Putamen (tissue), 1 donor: ENCODE measurements at regions not wholly inside any gene's neighbourhood (a gene's known extent, or its start where the extent isn't known, plus 50 kb on each side); places are given as distances from the start of the nearest gene placed in this dataset.

Experiments
- DNase-seq: peaks from one replicate; pipeline ENCODE4 v3.0.0-alpha.2; 2016; ENCODE audit warnings: low spot score

DNA sequence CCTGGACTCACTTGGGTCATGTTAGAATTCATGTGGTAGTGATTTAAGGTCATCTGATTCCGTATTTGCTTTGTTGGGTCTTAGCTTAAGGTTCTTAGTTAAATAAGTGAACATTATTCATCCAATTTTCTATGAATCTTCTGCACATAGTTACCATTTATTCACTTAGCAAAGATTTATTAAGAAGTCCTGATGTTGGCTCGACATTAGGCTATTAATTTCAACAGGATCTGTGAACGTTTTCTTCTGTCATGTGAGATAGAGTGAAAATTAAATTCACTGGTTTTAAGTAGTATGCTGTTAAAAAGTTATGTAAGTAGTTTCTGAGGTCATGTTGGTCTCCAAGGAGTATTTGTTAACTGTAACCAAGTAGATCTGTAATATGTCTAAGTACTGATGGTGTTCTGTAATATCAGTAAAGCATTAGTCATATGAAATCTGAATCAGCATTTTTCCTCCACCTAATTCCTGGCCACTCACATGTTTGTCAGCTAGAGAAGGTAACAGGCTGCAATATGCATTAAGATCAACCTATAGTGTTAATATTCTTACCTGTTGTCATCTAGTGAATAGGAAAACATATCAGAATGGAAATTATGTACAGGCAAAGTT lies 155.6 kb downstream of the PCDH7 start:
- DNase-seq, result no peak

DNA sequence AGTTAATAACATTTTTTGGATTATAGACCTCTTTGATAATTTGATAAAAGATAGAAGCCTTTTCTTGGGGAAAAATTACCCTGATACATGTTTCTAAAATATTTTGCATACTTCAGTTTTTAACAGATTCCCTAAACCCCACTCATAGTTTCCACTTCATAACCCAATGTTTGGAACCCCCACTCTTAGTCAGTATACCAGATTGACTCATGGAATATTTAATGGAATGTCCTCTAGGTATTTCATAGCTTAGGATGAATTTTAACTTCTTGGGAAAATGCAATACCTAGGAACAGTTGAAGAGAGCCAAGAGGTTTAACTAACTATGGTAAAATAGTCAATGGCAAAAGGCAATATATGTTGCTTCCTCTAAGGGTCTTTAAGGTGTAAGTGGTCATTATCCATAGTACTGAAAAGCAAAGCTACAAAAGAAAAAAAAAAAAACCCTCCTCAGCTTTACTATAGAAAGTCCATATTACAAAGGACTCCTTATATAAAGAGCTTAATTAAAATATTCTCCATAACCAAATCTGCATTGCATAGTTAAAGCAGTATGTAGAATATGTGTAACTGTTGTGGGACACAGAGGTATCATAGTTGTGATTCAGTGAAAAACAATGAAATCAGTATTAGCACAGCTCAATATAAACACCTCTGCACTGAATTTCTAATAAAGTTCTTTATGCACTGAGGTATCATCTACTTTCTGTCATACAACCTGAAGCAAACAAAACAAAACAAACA lies 159.9 kb downstream of the PCDH7 start:
- DNase-seq, result no peak

GRCh38 chr4:30881985-30882384 lies 161.8 kb downstream of the PCDH7 start:
- DNase-seq, result no peak

DNA sequence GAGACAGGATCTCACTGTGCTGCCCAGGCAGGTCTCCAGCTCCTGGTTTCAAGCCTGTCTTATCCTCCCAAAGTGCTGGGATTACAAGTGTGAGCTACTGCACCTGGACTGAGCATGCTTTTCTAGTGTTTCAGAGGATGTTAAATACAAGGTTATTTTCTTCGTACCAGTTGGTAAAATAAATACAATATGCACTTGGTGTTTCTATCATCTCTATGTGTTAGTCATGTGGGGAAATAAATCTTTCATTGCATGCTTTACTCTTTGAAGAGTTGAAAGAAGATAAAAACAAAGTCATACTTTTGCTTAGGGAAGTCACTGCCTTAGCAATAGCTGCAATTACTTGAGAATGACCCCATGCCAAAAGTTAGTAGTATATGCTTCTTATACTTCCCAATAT lies 162.3 kb downstream of the PCDH7 start:
- DNase-seq, result no peak

GRCh38 chr4:30882995-30883675 lies 163.0 kb downstream of the PCDH7 start:
- no peak for DNase-seq

- DNase-seq, result no peak
Measured at GRCh38 chr4:30901461-30902451, 181.6 kb downstream of the PCDH7 start.

GRCh38 chr4:30903502-30904214 lies 183.5 kb downstream of the PCDH7 start:
- DNase-seq, result no peak

DNA sequence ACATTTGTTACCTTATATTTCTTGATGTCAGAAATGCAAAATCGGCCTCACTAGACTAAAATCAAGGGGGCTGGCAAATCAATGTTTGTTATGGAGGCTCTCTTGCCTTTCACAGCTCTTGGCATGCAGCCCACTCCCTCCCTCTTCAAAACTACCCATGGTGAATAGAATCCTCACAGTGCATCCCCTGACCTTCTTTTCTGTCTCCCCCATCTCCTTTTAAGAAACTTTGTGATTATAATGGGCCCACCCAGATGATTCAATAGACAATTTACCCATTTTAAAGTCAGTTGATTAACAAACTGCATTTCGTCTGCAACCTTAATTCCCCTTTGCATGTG lies 184.0 kb downstream of the PCDH7 start:
- no peak for DNase-seq

DNA sequence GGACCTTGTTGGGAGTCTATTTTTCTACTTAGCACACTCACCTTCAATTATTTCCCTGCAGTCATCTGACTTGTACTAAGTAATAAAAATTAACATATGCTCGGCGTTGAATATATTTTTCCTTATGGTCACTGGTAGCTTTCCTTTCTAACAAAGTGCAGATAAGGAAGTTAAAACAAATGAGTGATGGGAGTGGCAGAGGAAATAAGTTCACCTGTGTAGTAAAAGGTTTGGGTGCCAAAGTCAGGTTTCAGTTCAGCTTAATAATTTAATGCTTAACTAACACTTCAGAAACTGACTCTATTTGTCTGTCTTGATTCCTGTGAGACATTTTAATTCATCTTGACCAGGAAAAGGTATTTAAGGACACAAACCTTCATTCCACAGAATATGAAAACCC lies 184.4 kb downstream of the PCDH7 start:
- no peak for DNase-seq

- no peak for DNase-seq
Measured at GRCh38 chr4:30912098-30912714, 192.0 kb downstream of the PCDH7 start.

GRCh38 chr4:30916337-30917274 lies 196.4 kb downstream of the PCDH7 start:
- DNase-seq, result no peak

DNA sequence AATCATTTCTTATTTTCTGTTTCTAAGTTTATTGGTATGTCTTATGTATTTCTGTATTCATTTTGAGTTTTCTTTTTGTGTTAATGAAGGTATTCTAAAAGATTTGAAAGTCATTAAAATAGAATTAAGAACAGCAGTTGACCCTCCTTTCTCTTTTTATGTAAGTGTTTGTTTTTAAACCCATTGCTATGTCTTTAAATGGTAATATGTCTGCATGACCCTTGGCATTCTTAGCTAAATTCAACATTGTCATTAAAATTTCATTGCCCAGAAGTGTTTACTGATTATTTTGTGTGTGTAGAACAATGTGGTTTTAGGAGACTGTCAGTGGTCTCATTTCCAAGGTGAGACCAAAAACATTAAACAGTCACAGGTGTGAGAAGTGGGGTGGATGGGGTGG lies 197.8 kb downstream of the PCDH7 start:
- no peak for DNase-seq

DNA sequence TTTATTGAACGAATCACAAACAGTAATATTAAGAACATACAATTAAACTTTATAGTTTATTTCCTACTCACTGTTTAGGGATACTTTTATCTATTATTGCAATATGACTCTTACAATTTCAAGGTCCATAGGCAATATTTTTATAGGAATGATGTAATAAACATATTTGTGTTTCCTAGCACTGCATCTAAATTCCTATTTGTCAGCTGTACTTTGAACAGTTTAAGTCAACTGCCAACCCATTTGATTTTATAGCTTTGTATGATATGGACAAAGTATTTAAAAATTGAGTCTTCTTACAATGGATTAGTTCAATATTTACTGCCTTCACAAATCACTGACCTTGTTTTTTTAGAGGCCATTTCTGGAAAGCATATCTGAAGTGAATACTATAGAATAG lies 199.3 kb downstream of the PCDH7 start:
- DNase-seq, result no peak

DNA sequence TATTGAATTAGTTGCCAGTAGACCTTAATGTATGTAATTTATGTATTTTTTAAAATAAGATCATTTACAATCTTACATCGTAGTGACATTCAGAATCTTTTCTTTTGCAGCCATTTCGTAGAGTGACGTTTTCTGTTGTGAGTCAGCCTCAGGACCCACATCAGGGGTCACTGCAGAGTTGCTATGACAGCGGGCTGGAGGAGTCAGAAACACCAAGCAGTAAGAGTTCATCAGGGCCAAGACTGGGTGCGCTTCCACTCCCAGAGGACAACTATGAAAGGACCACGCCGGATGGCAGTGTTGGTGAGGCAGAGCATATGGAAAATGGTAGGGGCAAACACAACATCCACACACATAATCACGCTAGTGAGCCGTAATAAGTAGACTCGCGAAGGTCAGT lies 199.9 kb downstream of the PCDH7 start:
- no peak for DNase-seq

GRCh38 chr4:30922625-30923024 lies 202.5 kb downstream of the PCDH7 start:
- DNase-seq, result no peak

- no peak for DNase-seq
Measured at GRCh38 chr4:30924495-30924894, 204.3 kb downstream of the PCDH7 start.

GRCh38 chr4:30929649-30930048 lies 209.5 kb downstream of the PCDH7 start:
- no peak for DNase-seq

GRCh38 chr4:30930276-30930675 lies 210.1 kb downstream of the PCDH7 start:
- DNase-seq, result no peak

- DNase-seq, result no peak
Measured at GRCh38 chr4:30932581-30932980, 212.4 kb downstream of the PCDH7 start.

- no peak for DNase-seq
Measured at GRCh38 chr4:30939069-30939468, 218.9 kb downstream of the PCDH7 start.
